ENCODE measurements at regions not wholly inside any gene's neighbourhood (a gene's known extent, or its start where the extent isn't known, plus 50 kb on each side); places are given as distances from the start of the nearest gene placed in this dataset.

DNA sequence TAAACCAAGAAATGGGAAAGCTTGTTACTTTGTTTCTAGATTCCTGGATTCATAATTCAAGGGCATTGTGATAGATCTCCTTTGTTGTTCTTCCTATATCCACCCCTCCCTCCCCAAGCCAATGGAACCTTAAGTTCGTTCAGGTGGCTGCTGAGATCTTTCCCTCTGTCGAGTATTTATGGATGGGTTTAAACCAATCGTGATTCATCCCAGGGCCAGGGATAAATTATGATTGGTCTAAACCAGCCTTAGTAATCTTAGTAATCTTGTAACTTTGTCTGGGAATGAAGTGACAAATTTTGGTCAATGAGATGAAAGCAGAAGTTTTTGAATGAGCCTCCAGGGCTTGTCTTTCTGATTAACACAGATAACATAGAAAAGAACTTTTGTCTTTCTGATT is 56.1 kb upstream of the PCED1B start:
- H3K4me3 ChIP-seq (ENCODE audit: low read length) = no peak overlapping the region
- TF ChIP-seq, protein P1, sequence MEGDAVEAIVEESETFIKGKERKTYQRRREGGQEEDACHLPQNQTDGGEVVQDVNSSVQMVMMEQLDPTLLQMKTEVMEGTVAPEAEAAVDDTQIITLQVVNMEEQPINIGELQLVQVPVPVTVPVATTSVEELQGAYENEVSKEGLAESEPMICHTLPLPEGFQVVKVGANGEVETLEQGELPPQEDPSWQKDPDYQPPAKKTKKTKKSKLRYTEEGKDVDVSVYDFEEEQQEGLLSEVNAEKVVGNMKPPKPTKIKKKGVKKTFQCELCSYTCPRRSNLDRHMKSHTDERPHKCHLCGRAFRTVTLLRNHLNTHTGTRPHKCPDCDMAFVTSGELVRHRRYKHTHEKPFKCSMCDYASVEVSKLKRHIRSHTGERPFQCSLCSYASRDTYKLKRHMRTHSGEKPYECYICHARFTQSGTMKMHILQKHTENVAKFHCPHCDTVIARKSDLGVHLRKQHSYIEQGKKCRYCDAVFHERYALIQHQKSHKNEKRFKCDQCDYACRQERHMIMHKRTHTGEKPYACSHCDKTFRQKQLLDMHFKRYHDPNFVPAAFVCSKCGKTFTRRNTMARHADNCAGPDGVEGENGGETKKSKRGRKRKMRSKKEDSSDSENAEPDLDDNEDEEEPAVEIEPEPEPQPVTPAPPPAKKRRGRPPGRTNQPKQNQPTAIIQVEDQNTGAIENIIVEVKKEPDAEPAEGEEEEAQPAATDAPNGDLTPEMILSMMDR (IDR thresholded peaks at IDR 0.05; ENCODE audit: insufficient read depth, low read depth, low read length, missing control alignments) = no peak
- DNase-seq (ENCODE audit: low read depth) = no peak

DNA sequence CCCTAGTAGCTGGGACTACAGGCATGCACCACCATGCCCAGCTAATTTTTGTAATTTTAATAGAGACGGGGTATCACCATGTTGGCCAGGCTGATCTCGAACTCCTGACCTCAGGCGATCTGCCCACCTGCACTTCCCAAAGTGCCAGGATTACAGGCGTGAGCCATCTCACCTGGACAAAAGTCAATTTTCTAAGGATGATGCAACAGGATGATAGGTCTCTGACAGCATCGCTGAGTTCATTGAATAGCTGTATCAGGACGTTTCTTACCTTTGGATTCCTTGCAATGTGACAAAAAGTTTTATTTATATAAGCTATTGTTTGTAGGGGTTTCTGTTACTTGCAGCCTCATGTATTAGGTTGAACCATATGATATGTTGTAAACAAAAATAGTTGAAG is 55.5 kb upstream of the PCED1B start:
- no peak overlapping the region for H3K4me3 ChIP-seq (ENCODE audit: low read length)
- TF ChIP-seq, protein P1 (IDR thresholded peaks at IDR 0.05; ENCODE audit: insufficient read depth, low read depth, low read length, missing control alignments) = no peak
- peak; percentile 65 for DNase-seq (ENCODE audit: low read depth)

DNA sequence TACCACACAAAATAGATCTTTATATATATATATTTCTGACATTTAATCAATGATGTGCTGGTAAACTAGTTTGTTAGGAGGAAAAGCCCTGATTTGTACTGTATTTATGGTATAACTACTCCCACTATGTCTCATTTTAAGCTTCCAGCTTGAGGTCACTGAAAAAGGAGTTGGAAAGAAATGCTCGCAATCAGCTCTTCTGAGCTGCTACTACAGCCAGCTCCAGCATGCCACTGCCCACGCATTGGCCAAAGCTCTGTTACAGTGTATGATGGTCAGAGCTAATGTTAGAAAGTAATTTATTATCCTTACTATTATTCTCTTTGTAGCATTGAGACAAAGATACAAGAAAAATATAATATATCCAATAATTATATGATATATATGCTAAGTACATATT is 55.0 kb upstream of the PCED1B start:
- TF ChIP-seq, protein P1 (IDR thresholded peaks at IDR 0.05; ENCODE audit: insufficient read depth, low read depth, low read length, missing control alignments) = no peak
- DNase-seq (ENCODE audit: low read depth) = no peak
- H3K4me3 ChIP-seq (ENCODE audit: low read length) = no peak overlapping the region

GRCh38 chr12:47025349-47025748 is 54.1 kb upstream of the PCED1B start:
- TF ChIP-seq, protein P1 (IDR thresholded peaks at IDR 0.05; ENCODE audit: insufficient read depth, low read depth, low read length, missing control alignments) = no peak
- no peak for DNase-seq (ENCODE audit: low read depth)
- H3K4me3 ChIP-seq (ENCODE audit: low read length) = no peak overlapping the region

- no peak overlapping the region for H3K4me3 ChIP-seq (ENCODE audit: low read length)
- DNase-seq (ENCODE audit: low read depth) = no peak
- TF ChIP-seq, protein P1 (IDR thresholded peaks at IDR 0.05; ENCODE audit: insufficient read depth, low read depth, low read length, missing control alignments) = no peak
Measured at GRCh38 chr12:47025798-47026197, 53.6 kb upstream of the PCED1B start.

GRCh38 chr12:47026291-47026690 is 53.1 kb upstream of the PCED1B start:
- no peak for DNase-seq (ENCODE audit: low read depth)
- no peak overlapping the region for H3K4me3 ChIP-seq (ENCODE audit: low read length)
- TF ChIP-seq, protein P1 (IDR thresholded peaks at IDR 0.05; ENCODE audit: insufficient read depth, low read depth, low read length, missing control alignments) = no peak

Data from epithelial cell of esophagus (primary cell).